Hematopoietic multipotent progenitor cell (in vitro differentiated cells): ENCODE measurements at regions not wholly inside any gene's neighbourhood (a gene's known extent, or its start where the extent isn't known, plus 50 kb on each side); places are given as distances from the start of the nearest gene placed in this dataset.

Experiments
- DNase-seq, 3 donors: peaks; one replicate each; pipeline ENCODE4 v3.0.0-alpha.2; 2011 to 2015; ENCODE audit warnings: low read depth in 2 of 3, low spot score in 2 of 3

- no peak for DNase-seq
Measured at GRCh38 chr2:145058457-145058856, 538.5 kb upstream of the ZEB2 start.

GRCh38 chr2:145055651-145056050 is 535.7 kb upstream of the ZEB2 start:
- DNase-seq: no peak

GRCh38 chr2:145050134-145050533 is 530.2 kb upstream of the ZEB2 start:
- DNase-seq: no peak

GRCh38 chr2:145049475-145049874 is 529.6 kb upstream of the ZEB2 start:
- no peak for DNase-seq

- DNase-seq: no peak
Measured at GRCh38 chr2:145047554-145047953, 527.6 kb upstream of the ZEB2 start.

GRCh38 chr2:145044491-145044890 is 524.6 kb upstream of the ZEB2 start:
- DNase-seq: no peak

- no peak for DNase-seq
Measured at GRCh38 chr2:145043399-145043834, 523.5 kb upstream of the ZEB2 start.

GRCh38 chr2:145041706-145042105 is 521.8 kb upstream of the ZEB2 start:
- no peak for DNase-seq

- no peak for DNase-seq
Measured at GRCh38 chr2:145040433-145040832, 520.5 kb upstream of the ZEB2 start.

GRCh38 chr2:145038041-145038525 is 518.2 kb upstream of the ZEB2 start:
- DNase-seq: no peak

GRCh38 chr2:145036421-145037011 is 516.6 kb upstream of the ZEB2 start:
- no peak for DNase-seq

GRCh38 chr2:145034511-145034910 is 514.6 kb upstream of the ZEB2 start:
- no peak for DNase-seq

GRCh38 chr2:145033438-145033837 is 513.5 kb upstream of the ZEB2 start:
- DNase-seq: no peak

- no peak for DNase-seq
Measured at GRCh38 chr2:145032791-145033190, 512.9 kb upstream of the ZEB2 start.

GRCh38 chr2:145029873-145030272 is 510.0 kb upstream of the ZEB2 start:
- no peak for DNase-seq

GRCh38 chr2:145029081-145029480 is 509.2 kb upstream of the ZEB2 start:
- no peak for DNase-seq

GRCh38 chr2:145028101-145028920 is 508.4 kb upstream of the ZEB2 start:
- DNase-seq: no peak

GRCh38 chr2:145026456-145027455 is 506.8 kb upstream of the ZEB2 start:
- DNase-seq: no peak

GRCh38 chr2:145025382-145025781 is 505.5 kb upstream of the ZEB2 start:
- no peak for DNase-seq

- no peak for DNase-seq
Measured at GRCh38 chr2:145023334-145023934, 503.5 kb upstream of the ZEB2 start.
